Endometrium (tissue), 2 donors: ENCODE measurements at regions not wholly inside any gene's neighbourhood (a gene's known extent, or its start where the extent isn't known, plus 50 kb on each side); places are given as distances from the start of the nearest gene placed in this dataset.

Experiments used
- FAIRE-seq: peaks from 2 replicates; lab custom pipeline; 2012; peaks lifted over from hg19 to GRCh38; lab: Jason Lieb, UNC
- donor health status: control.
- donor health status: control.

DNA sequence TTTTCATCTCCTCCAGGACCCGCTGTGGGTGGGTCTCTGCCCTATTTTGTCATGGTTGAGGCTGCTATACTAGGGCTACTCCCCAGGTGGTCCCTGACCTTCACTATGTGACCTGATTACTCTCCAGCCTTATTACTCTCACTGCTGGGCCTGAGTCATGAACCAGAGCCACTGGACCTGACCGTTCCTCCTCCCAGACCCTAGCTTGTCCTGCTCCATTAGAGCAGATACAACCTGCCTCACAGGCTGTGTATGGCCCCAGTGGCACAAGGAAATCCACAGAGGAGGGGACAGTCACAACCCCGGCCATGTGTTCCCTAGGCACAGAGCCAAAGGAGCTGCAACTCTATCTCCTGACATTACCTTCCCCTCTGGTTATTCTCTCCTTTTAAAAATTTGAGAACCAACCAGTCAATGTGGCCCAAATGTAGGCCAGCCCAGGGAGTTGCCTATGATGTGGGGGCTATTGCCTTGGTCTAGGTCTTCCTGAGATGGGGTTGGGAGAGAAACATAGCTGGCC lies 96.0 kb upstream of the FSTL4 start:
- no peak for FAIRE-seq

- FAIRE-seq, result no peak
Measured at GRCh38 chr5:133707629-133708028, 95.3 kb upstream of the FSTL4 start.

GRCh38 chr5:133706506-133707430 lies 94.4 kb upstream of the FSTL4 start:
- no peak for FAIRE-seq

DNA sequence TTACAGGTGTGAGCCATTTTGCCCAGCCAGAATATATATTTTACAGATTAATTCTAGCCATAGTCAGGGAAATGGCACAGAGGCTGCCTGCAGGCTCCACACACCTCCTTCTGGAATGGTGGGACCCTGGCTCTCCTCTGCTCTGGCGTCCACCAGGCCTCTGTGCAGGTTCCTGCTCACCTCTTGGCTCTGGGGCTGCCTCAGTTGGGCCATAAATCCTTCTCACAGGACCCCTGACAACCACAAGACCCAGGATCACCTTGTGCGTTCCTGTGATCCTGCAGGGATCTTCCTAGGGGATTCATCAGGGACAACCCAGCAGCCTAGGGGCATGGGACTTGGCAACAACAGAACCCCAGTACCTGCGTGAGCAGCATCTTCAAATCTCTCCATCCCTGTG lies 93.0 kb upstream of the FSTL4 start:
- FAIRE-seq, result no peak

GRCh38 chr5:133704411-133704810 lies 92.1 kb upstream of the FSTL4 start:
- FAIRE-seq, result no peak

GRCh38 chr5:133703935-133704334 lies 91.6 kb upstream of the FSTL4 start:
- no peak for FAIRE-seq

- no peak for FAIRE-seq
Measured at GRCh38 chr5:133702791-133703770, 90.7 kb upstream of the FSTL4 start.

DNA sequence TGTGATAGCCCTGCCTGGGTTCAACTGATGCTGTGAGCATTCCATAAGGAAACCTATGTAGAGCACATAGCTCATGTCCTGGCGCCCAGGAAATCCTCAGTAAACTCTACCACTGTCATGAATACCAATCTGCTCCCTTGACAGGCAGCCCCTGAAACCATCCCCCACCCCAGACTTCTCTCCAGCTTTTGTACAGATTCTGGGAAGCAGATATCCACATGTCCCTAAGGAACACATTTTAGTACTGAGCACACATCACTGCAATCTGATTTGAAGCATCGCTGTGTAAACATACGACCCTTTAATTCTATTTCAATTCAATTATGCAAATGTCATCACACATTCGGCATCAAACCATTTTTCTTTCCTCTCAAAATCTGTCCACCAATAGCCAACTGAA lies 89.5 kb upstream of the FSTL4 start:
- FAIRE-seq, result no peak

DNA sequence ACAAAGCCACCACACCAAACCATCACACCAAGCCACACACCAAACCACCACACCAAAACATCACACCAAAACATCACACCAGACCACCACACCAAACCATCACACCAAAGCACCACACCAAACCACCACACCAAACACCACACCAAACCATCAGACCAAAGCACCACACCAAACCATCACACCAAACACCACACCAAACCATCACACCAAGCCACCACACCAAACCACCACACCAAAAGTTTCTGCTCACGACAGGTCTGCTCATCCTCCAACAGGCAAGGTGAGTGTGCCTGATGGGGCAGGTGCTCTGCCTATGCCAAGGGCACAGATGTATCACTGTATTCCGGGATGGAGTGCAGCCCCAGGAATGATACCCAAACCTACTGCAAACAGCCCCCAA lies 87.9 kb upstream of the FSTL4 start:
- no peak for FAIRE-seq

- FAIRE-seq, result no peak
Measured at GRCh38 chr5:133698646-133699526, 86.5 kb upstream of the FSTL4 start.

GRCh38 chr5:133698259-133698554 lies 85.9 kb upstream of the FSTL4 start:
- FAIRE-seq, result no peak

GRCh38 chr5:133697536-133698258 lies 85.4 kb upstream of the FSTL4 start:
- FAIRE-seq, result no peak

- FAIRE-seq, result no peak
Measured at GRCh38 chr5:133696782-133697507, 84.6 kb upstream of the FSTL4 start.

DNA sequence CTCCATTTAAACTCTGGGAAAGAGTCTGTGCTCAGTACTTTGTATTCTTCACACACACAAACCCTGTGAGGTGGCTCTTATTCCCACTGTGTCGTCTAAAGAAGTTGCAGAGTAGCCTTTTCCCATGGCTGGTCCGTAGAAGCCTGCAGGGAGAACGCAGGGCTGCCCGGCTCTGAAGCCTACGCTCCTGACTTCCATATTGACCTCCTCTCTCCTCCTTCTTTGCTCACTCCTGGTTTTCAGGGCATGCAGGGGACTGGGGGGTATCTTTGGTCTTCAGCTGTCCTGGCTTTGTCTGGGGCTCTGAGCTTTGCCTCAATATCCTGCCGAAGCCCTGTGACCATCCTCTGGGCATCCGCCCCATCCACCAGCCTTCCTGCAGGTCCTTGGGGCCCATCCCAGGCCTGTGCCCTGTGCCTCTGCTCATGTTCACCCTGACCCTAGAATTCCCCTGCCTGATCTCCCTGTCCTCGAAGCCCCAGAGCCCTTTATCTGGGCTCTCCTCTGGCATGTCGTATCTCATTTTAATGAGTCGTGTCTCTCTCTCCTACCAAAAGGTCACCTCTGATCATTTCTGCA lies 83.8 kb upstream of the FSTL4 start:
- no peak for FAIRE-seq

DNA sequence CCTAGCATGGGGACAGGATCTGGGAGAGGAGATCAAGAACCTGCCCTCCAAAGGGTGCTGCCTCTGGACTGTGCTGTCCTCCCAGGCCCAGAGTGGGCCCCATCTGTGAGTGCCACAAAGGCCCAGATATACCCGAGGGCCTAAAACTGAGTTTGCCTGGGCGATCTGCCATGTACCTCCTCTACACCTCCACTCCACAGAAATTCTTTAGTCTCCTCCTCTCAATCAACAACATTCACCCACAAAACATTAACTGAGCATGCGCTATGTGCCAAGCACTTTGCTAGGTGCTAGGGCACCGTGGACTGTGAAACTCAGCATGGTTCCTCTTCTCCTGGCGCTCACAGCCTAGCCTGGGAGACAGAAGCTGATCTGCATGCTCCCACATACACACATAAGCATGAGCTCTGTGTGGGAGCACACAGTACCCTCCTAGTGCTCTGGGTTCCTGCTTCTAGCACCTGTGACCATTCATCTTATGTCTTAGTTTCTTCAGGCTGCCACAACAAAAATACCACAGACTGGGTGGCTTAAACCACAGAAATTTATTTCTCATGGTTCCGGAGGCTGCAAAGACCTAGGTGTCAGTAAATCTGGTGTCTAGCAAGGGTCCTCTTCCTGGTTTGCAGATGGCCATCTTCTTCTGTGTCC lies 82.0 kb upstream of the FSTL4 start:
- FAIRE-seq, result no peak

DNA sequence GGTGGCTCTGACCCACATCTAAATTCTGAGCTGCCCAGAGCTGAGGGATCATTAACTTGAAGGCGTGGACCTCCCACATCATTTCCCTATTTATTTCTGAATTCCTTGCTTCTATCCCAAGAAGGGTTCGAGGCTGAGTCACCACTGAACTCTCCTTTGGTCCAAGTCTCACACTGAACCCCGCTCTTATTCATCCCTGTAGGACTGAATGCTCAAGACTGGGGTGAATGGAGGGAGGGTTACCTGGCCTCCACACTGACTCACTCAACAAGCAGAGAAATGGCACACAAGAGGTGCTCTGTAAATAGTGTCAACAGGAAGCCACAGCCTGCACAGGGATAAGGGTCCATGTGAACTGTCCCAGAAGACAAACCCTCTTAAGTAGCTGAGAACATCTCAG lies 79.1 kb upstream of the FSTL4 start:
- FAIRE-seq, result no peak

- no peak for FAIRE-seq
Measured at GRCh38 chr5:133690746-133691145, 78.4 kb upstream of the FSTL4 start.

DNA sequence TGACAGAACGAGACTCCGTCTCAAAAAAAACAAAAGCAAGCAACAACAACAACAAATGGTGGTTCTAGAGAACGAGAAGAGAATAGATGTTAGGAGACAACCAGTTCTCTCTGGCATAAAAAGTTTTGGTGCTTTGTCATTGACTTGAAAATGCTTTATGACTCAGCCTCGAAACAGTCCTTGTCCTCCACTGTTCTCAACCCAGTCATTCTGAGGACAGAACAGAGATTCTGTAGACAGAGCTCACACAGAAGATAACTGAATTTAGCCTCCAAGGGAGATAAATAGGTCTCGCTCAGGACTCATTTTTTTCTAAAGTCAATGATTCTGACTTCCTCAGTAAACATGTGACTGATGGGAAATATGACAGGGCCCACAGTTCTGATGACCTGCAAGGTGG lies 76.0 kb upstream of the FSTL4 start:
- FAIRE-seq, result no peak

GRCh38 chr5:133687212-133688061 lies 75.1 kb upstream of the FSTL4 start:
- no peak for FAIRE-seq
